Esophagus (tissue), 2 donors: ENCODE measurements at regions not wholly inside any gene's neighbourhood (a gene's known extent, or its start where the extent isn't known, plus 50 kb on each side); places are given as distances from the start of the nearest gene placed in this dataset.

ENCODE experiments used
- H3K27ac ChIP-seq, 2 donors: one replicate each; pipeline ENCODE4 v1.5.1; 2013; ENCODE audit warnings: low read depth in 2 of 2, mild to moderate bottlenecking in 2 of 2, inconsistent platforms in 1 of 2, low read length in 1 of 2, moderate library complexity in 1 of 2
- H3K27me3 ChIP-seq, 2 donors: one replicate each; pipeline ENCODE4 v1.6.1; 2013; ENCODE audit warnings: low read length in 2 of 2, control low read depth in 1 of 2, mild to moderate bottlenecking in 1 of 2; ENCODE audit not compliant: insufficient read depth in 2 of 2, control insufficient read depth in 1 of 2
- H3K36me3 ChIP-seq, 2 donors: one replicate each; pipeline ENCODE4 v1.6.1; 2013; ENCODE audit warnings: low read length in 1 of 2; ENCODE audit not compliant: control insufficient read depth in 2 of 2, insufficient read depth in 2 of 2
- H3K4me1 ChIP-seq, 2 donors: one replicate each; pipeline ENCODE4 v1.6.1; 2013; ENCODE audit warnings: low read length in 1 of 2; ENCODE audit not compliant: control insufficient read depth in 2 of 2, insufficient read depth in 2 of 2
- H3K4me3 ChIP-seq, 2 donors: one replicate each; pipeline ENCODE4 v1.5.1; 2013; ENCODE audit warnings: low read length in 2 of 2, mild to moderate bottlenecking in 2 of 2, low read depth in 1 of 2, moderate library complexity in 1 of 2
- H3K9me3 ChIP-seq, 2 donors: one replicate each; pipeline ENCODE4 v1.6.1; 2013; ENCODE audit warnings: mild to moderate bottlenecking in 2 of 2, low read depth in 1 of 2, low read length in 1 of 2, moderate library complexity in 1 of 2; ENCODE audit not compliant: control insufficient read depth in 2 of 2, insufficient read depth in 1 of 2
- WGBS, 2 donors: extraction: QIAGEN DNeasy Blood & Tissue Kit; methylation state at CpG; one replicate each; pipeline ENCODE4 v1.1.7; 2013; 5-methylcytosine and 5-hydroxymethylcytosine counted together
- donor health status: healthy with polysubstance abuse.
- donor health status: Bipolar disorder and iron deficiency.

GRCh38 chr7:115124409-115124939 is 202.6 kb downstream of the MDFIC start:
- H3K27me3 ChIP-seq: no peaks in the 10 kb centered on the region
- H3K9me3 ChIP-seq: no peaks in the 10 kb centered on the region
- H3K4me3 ChIP-seq: no peak overlapping the region
- H3K36me3 ChIP-seq: no peaks in the 10 kb centered on the region
- no peak overlapping the region for H3K27ac ChIP-seq
- no peaks in the 10 kb centered on the region for H3K4me1 ChIP-seq

- H3K27ac ChIP-seq: no peak overlapping the region
- H3K27me3 ChIP-seq: no peaks in the 10 kb centered on the region
- H3K4me1 ChIP-seq: no peaks in the 10 kb centered on the region
- no peaks in the 10 kb centered on the region for H3K36me3 ChIP-seq
- 94 to 98% methylated on average over 2 of the region's 2 CpGs for WGBS, 2 donors
- H3K9me3 ChIP-seq: no peaks in the 10 kb centered on the region
- no peak overlapping the region for H3K4me3 ChIP-seq
These were observed 201.5 kb downstream of the MDFIC start for GRCh38 chr7:115123441-115123840.

GRCh38 chr7:115122388-115122787 is 200.5 kb downstream of the MDFIC start:
- WGBS, 2 donors: 71 to 86% methylated on average over 1 of the region's 1 CpG
- H3K9me3 ChIP-seq: no peaks in the 10 kb centered on the region

GRCh38 chr7:115117748-115118147 is 195.9 kb downstream of the MDFIC start:
- Histone ChIP-seq H3K27ac (no peak overlapping the region), H3K4me1 (no peaks in the 10 kb centered on the region), H3K36me3 (no peaks in the 10 kb centered on the region), H3K27me3 (peaks cover 0 to 2% of the 10 kb centered on the region in 2 donors), H3K4me3 (no peak overlapping the region), H3K9me3 (no peaks in the 10 kb centered on the region)
- 73 to 83% methylated on average over 2 of the region's 2 CpGs for WGBS, 2 donors

More at GRCh38 chr7:115122388-115122787, 200.5 kb downstream of the MDFIC start:
- H3K36me3 ChIP-seq: no peaks in the 10 kb centered on the region
- H3K4me1 ChIP-seq: no peaks in the 10 kb centered on the region
- H3K27ac ChIP-seq: no peak overlapping the region
- no peak overlapping the region for H3K4me3 ChIP-seq
- no peaks in the 10 kb centered on the region for H3K27me3 ChIP-seq

- Histone ChIP-seq H3K27me3 (peaks cover 0 to 2% of the 10 kb centered on the region in 2 donors), H3K4me3 (no peak overlapping the region), H3K4me1 (no peaks in the 10 kb centered on the region), H3K27ac (no peak overlapping the region), H3K36me3 (no peaks in the 10 kb centered on the region), H3K9me3 (no peaks in the 10 kb centered on the region)
- 84 to 92% methylated on average over 5 of the region's 5 CpGs for WGBS, 2 donors
These were observed 195.2 kb downstream of the MDFIC start for GRCh38 chr7:115116773-115117715.

GRCh38 chr7:115113776-115114175 is 191.9 kb downstream of the MDFIC start:
- Histone ChIP-seq H3K9me3 (no peaks in the 10 kb centered on the region), H3K27ac (no peak overlapping the region), H3K4me1 (peaks cover 0 to 2% of the 10 kb centered on the region in 2 donors), H3K4me3 (no peak overlapping the region), H3K27me3 (peaks cover 0 to 2% of the 10 kb centered on the region in 2 donors), H3K36me3 (no peaks in the 10 kb centered on the region)
- 73 to 87% methylated on average over 3 of the region's 3 CpGs for WGBS, 2 donors

- 92 to 96% methylated on average over 3 of the region's 3 CpGs for WGBS, 2 donors
These were observed 191.2 kb downstream of the MDFIC start for GRCh38 chr7:115113131-115113530.

GRCh38 chr7:115110523-115110922 is 188.6 kb downstream of the MDFIC start:
- peaks cover 0 to 2% of the 10 kb centered on the region in 2 donors for H3K4me1 ChIP-seq
- H3K9me3 ChIP-seq: no peaks in the 10 kb centered on the region
- H3K27ac ChIP-seq: no peak overlapping the region
- H3K36me3 ChIP-seq: no peaks in the 10 kb centered on the region
- 70 to 74% methylated on average over 1 of the region's 1 CpG for WGBS, 2 donors
- peaks cover 0 to 2% of the 10 kb centered on the region in 2 donors for H3K27me3 ChIP-seq
- no peak overlapping the region for H3K4me3 ChIP-seq

More at GRCh38 chr7:115113131-115113530, 191.2 kb downstream of the MDFIC start:
- H3K4me1 ChIP-seq: peaks cover 0 to 2% of the 10 kb centered on the region in 2 donors
- H3K27ac ChIP-seq: no peak overlapping the region
- H3K9me3 ChIP-seq: no peaks in the 10 kb centered on the region
- H3K36me3 ChIP-seq: no peaks in the 10 kb centered on the region
- no peak overlapping the region for H3K4me3 ChIP-seq
- H3K27me3 ChIP-seq: peaks cover 0 to 2% of the 10 kb centered on the region in 2 donors

GRCh38 chr7:115106316-115106715 is 184.4 kb downstream of the MDFIC start:
- 85 to 97% methylated on average over 3 of the region's 3 CpGs for WGBS, 2 donors
- Histone ChIP-seq H3K4me3 (no peak overlapping the region), H3K27ac (no peak overlapping the region), H3K27me3 (no peaks in the 10 kb centered on the region), H3K36me3 (no peaks in the 10 kb centered on the region), H3K4me1 (peaks cover 0 to 2% of the 10 kb centered on the region in 2 donors), H3K9me3 (no peaks in the 10 kb centered on the region)
